Mesenchymal stem cell (in vitro differentiated cells and primary cell): ENCODE measurements at regions not wholly inside any gene's neighbourhood (a gene's known extent, or its start where the extent isn't known, plus 50 kb on each side); places are given as distances from the start of the nearest gene placed in this dataset.

Source experiments
- DNase-seq: peaks from one replicate; pipeline ENCODE4 v3.0.0-alpha.2; 2013
- H2AFZ ChIP-seq: one replicate; pipeline ENCODE4 v1.6.1; 2013; ENCODE audit warnings: low read depth, mild to moderate bottlenecking, control low read depth, inconsistent platforms, low read length, moderate library complexity
- H2AK5ac ChIP-seq: 2 replicates; pipeline ENCODE4 v1.6.1; 2013; ENCODE audit warnings: low read length, moderate library complexity, mild to moderate bottlenecking, inconsistent platforms; ENCODE audit not compliant: severe bottlenecking
- H2BK120ac ChIP-seq: one replicate; pipeline ENCODE4 v1.6.1; 2013; ENCODE audit warnings: low read depth, mild to moderate bottlenecking, inconsistent platforms, low read length, moderate library complexity
- H2BK12ac ChIP-seq, 2 experiments: one replicate each; pipeline ENCODE4 v1.6.1; 2013; ENCODE audit warnings: inconsistent platforms in 2 of 2, low read length in 2 of 2, mild to moderate bottlenecking in 2 of 2, moderate library complexity in 2 of 2, control low read depth in 1 of 2
- H2BK15ac ChIP-seq: one replicate; pipeline ENCODE4 v1.6.1; 2013; ENCODE audit warnings: mild to moderate bottlenecking, low read depth, inconsistent platforms; ENCODE audit not compliant: poor library complexity, severe bottlenecking
- H2BK5ac ChIP-seq: 2 replicates; pipeline ENCODE4 v1.6.1; 2013; ENCODE audit warnings: low read depth, mild to moderate bottlenecking, low read length, control low read depth, inconsistent platforms; ENCODE audit not compliant: poor library complexity, severe bottlenecking
- H3K14ac ChIP-seq, 2 experiments: one replicate each; pipeline ENCODE4 v1.6.1; 2013; ENCODE audit warnings: inconsistent platforms in 2 of 2, low read length in 2 of 2, control low read depth in 1 of 2, mild to moderate bottlenecking in 1 of 2, moderate library complexity in 1 of 2
- H3K18ac ChIP-seq, 2 experiments: one replicate each; pipeline ENCODE4 v1.6.1; 2013; ENCODE audit warnings: inconsistent platforms in 2 of 2, low read length in 2 of 2, control low read depth in 1 of 2, low read depth in 1 of 2, mild to moderate bottlenecking in 1 of 2
- H3K23ac ChIP-seq, 2 experiments: one replicate each; pipeline ENCODE4 v1.6.1; 2013; ENCODE audit warnings: inconsistent platforms in 2 of 2, low read length in 2 of 2, mild to moderate bottlenecking in 2 of 2, moderate library complexity in 2 of 2, control low read depth in 1 of 2
- H3K27ac ChIP-seq: 2 replicates; pipeline ENCODE4 v1.5.1; 2013; ENCODE audit warnings: mild to moderate bottlenecking, moderate library complexity, low read length, control low read depth, inconsistent platforms; ENCODE audit not compliant: poor library complexity, severe bottlenecking
- H3K27me3 ChIP-seq, 2 experiments: 2 replicates each; pipeline versions ENCODE4 v1.6.1 to v1.7.0; 2013; ENCODE audit warnings: low read length in 2 of 2, mild to moderate bottlenecking in 2 of 2, moderate library complexity in 2 of 2, control low read depth in 1 of 2, inconsistent platforms in 1 of 2; ENCODE audit not compliant: control insufficient read depth in 1 of 2, insufficient read depth in 1 of 2
- H3K36me3 ChIP-seq, 2 experiments: 2 replicates each; pipeline versions ENCODE4 v1.6.1 to v1.7.0; 2013; ENCODE audit warnings: low read length in 2 of 2, control low read depth in 1 of 2, inconsistent platforms in 1 of 2, low read depth in 1 of 2, mild to moderate bottlenecking in 1 of 2; ENCODE audit not compliant: insufficient read depth in 2 of 2, control insufficient read depth in 1 of 2
- H3K4ac ChIP-seq, 2 experiments: one replicate each; pipeline ENCODE4 v1.6.1; 2013; ENCODE audit warnings: inconsistent platforms in 2 of 2, low read length in 2 of 2, mild to moderate bottlenecking in 2 of 2, moderate library complexity in 2 of 2, control low read depth in 1 of 2, low read depth in 1 of 2
- H3K4me1 ChIP-seq: 2 replicates; pipeline ENCODE4 v1.6.1; 2013; ENCODE audit warnings: low read depth, low read length, control low read depth; ENCODE audit not compliant: control insufficient read depth, insufficient read depth
- H3K4me2 ChIP-seq: 2 replicates; pipeline ENCODE4 v1.6.1; 2013; ENCODE audit warnings: low read length, mild to moderate bottlenecking, inconsistent platforms; ENCODE audit not compliant: poor library complexity, severe bottlenecking
- H3K4me3 ChIP-seq, 2 experiments: 2 replicates each; pipeline versions ENCODE4 v1.5.1 to v1.7.0; 2013; ENCODE audit warnings: low read length in 2 of 2, mild to moderate bottlenecking in 2 of 2, control low read depth in 1 of 2, low read depth in 1 of 2; ENCODE audit not compliant: insufficient read depth in 1 of 2
- H3K79me1 ChIP-seq: replicated peaks from 2 replicates; pipeline ENCODE4 v1.6.1; 2013; ENCODE audit warnings: mild to moderate bottlenecking, control low read depth, low read length, inconsistent platforms; ENCODE audit not compliant: poor library complexity, severe bottlenecking
- H3K9ac ChIP-seq: 2 replicates; pipeline ENCODE4 v1.7.0; 2013; ENCODE audit warnings: mild to moderate bottlenecking, low read length, moderate library complexity
- H3K9me3 ChIP-seq: 2 replicates; pipeline ENCODE4 v1.7.0; 2013; ENCODE audit warnings: mild to moderate bottlenecking, low read length; ENCODE audit not compliant: control insufficient read depth
- H4K8ac ChIP-seq: one replicate; pipeline ENCODE4 v1.6.1; 2013; ENCODE audit warnings: inconsistent platforms, mild to moderate bottlenecking, low read length, moderate library complexity
- H4K91ac ChIP-seq: one replicate; pipeline ENCODE4 v1.6.1; 2013; ENCODE audit warnings: mild to moderate bottlenecking, low read length, inconsistent platforms
- WGBS: methylation state at CpG from one replicate; pipeline ENCODE4 v1.1.7; 2013; ENCODE audit warnings: mixed read lengths; 5-methylcytosine and 5-hydroxymethylcytosine counted together

GRCh38 chr7:136122026-136122425 lies 144.9 kb upstream of the MTPN start:
- no peaks in the 10 kb centered on the region for H3K36me3 ChIP-seq
- no peak overlapping the region for H3K23ac ChIP-seq
- H3K4me3 ChIP-seq, result no peak overlapping the region
- no peak overlapping the region for H3K4me2 ChIP-seq
- H3K14ac ChIP-seq, result no peak overlapping the region
- H3K9ac ChIP-seq, result no peak overlapping the region
- H3K4me1 ChIP-seq, result no peaks in the 10 kb centered on the region
- no peak overlapping the region for H2AFZ ChIP-seq
- no peak overlapping the region for H2BK15ac ChIP-seq
- no CpG with 5 or more reads among the region's 1 CpG for WGBS
- no peak overlapping the region for H4K91ac ChIP-seq
- no peaks in the 10 kb centered on the region for H3K9me3 ChIP-seq
- no peak overlapping the region for H3K4ac ChIP-seq
- H2BK5ac ChIP-seq, result no peak overlapping the region
- H3K27me3 ChIP-seq, result peaks cover 0 to 6% of the 10 kb centered on the region in 2 experiments
- DNase-seq, result no peak
- H3K27ac ChIP-seq, result no peak overlapping the region
- no peak overlapping the region for H2AK5ac ChIP-seq
- H3K79me1 ChIP-seq, result no peaks in the 10 kb centered on the region
- no peak overlapping the region for H3K18ac ChIP-seq
- H2BK120ac ChIP-seq, result no peak overlapping the region
- H4K8ac ChIP-seq, result no peak overlapping the region
- no peak overlapping the region for H2BK12ac ChIP-seq

DNA sequence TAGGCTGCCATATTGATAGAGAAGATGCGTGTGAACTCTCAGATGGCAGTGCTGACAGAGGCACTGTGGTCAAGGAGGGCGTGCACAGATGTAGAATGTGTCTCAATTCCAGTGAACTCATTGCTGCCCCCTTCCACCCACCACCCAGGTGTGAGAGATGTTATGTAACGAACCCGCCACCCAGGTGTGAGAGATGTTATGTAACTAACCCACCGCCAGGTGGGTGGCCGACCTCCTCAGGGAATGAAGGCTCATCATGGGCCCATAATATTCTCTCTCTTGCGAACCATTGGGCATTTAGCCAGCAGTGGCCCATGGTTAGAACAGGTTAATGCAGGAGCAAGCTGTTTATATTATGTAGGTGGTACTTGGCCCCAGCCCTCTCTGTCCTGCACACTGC lies 140.4 kb upstream of the MTPN start:
- Histone ChIP-seq H3K27ac (no peak overlapping the region), H3K4me1 (no peaks in the 10 kb centered on the region), H4K91ac (no peak overlapping the region), H2BK5ac (no peak overlapping the region), H3K27me3 (no peaks in the 10 kb centered on the region), H3K9ac (no peak overlapping the region), H3K4me2 (no peak overlapping the region), H2BK120ac (no peak overlapping the region), H2AFZ (no peak overlapping the region), H3K23ac (no peak overlapping the region), H4K8ac (no peak overlapping the region), H3K4me3 (no peak overlapping the region), H2BK15ac (no peak overlapping the region), H2BK12ac (no peak overlapping the region), H2AK5ac (no peak overlapping the region), H3K36me3 (no peaks in the 10 kb centered on the region), H3K4ac (no peak overlapping the region), H3K79me1 (no peaks in the 10 kb centered on the region), H3K18ac (no peak overlapping the region), H3K14ac (no peak overlapping the region), H3K9me3 (no peaks in the 10 kb centered on the region)
- WGBS, result 96% methylated on average over 7 of the region's 7 CpGs
- no peak for DNase-seq

- no peak overlapping the region for H3K4me2 ChIP-seq
- DNase-seq, result no peak
- no peak overlapping the region for H2BK120ac ChIP-seq
- H3K79me1 ChIP-seq, result no peaks in the 10 kb centered on the region
- H3K4me1 ChIP-seq, result no peaks in the 10 kb centered on the region
- H2AFZ ChIP-seq, result no peak overlapping the region
- no peak overlapping the region for H2BK5ac ChIP-seq
- H3K4me3 ChIP-seq, result peak overlapping the region in 1 of 2 experiments; percentile 8
- no peaks in the 10 kb centered on the region for H3K27me3 ChIP-seq
- WGBS, result 91% methylated on average over 11 of the region's 11 CpGs
- no peak overlapping the region for H3K23ac ChIP-seq
- no peak overlapping the region for H3K9ac ChIP-seq
- no peak overlapping the region for H3K14ac ChIP-seq
- no peak overlapping the region for H4K91ac ChIP-seq
- H3K27ac ChIP-seq, result no peak overlapping the region
- no peak overlapping the region for H2AK5ac ChIP-seq
- no peak overlapping the region for H2BK15ac ChIP-seq
- peak overlapping the region; percentile 7 for H4K8ac ChIP-seq
- no peak overlapping the region for H2BK12ac ChIP-seq
- H3K9me3 ChIP-seq, result no peaks in the 10 kb centered on the region
- peak overlapping the region in 1 of 2 experiments; percentile 42 for H3K18ac ChIP-seq
- H3K4ac ChIP-seq, result no peak overlapping the region
- H3K36me3 ChIP-seq, result no peaks in the 10 kb centered on the region
Measured at GRCh38 chr7:136116186-136116585, 139.0 kb upstream of the MTPN start.

DNA sequence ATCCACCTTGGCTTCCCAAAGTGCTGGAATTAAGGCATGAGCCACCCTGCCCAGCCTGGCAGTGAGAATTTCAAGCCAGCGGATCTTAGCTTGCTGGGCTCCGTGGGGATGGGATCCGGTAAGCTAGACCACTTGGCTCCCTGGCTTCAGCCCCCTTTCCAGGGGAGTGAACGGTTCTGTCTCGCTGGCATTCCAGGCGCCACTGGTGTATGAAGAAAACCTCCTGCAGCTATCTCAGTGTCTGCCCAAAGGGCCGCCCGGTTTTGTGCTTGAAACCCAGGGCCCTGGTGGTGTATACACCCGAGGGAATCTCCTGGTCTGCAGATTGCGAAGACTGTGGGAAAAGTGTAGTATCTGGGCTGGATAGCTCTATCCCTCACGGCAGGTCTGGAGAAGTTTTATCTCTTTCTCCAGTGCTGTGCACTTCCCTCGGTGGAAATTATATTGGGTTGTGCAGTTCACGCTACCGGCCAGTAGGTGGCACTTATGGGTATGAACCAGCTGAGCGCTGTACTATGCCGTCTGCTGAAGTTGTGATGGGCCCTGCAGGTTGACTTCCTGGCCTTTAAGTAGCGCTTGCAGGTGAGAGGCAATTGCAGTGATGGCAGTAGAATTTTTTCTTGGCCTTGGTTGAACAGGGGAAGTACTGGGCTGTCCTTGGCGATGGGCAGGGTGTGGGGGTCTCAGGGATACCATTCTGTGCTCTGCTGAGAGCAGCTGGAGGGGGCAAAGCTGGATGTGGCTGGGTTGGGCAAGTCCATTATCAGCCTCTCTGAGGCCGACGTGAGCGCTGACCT lies 138.0 kb upstream of the MTPN start:
- H3K14ac ChIP-seq, result no peak overlapping the region
- H3K79me1 ChIP-seq, result no peaks in the 10 kb centered on the region
- H3K4ac ChIP-seq, result no peak overlapping the region
- no peak overlapping the region for H2BK5ac ChIP-seq
- no peak overlapping the region for H2BK120ac ChIP-seq
- no peak overlapping the region for H4K8ac ChIP-seq
- no peaks in the 10 kb centered on the region for H3K4me1 ChIP-seq
- H3K27me3 ChIP-seq, result no peaks in the 10 kb centered on the region
- H2AK5ac ChIP-seq, result no peak overlapping the region
- no peak overlapping the region for H2AFZ ChIP-seq
- H3K9me3 ChIP-seq, result no peaks in the 10 kb centered on the region
- H3K18ac ChIP-seq, result no peak overlapping the region
- WGBS, result 64% methylated on average over 21 of the region's 21 CpGs
- no peak overlapping the region for H3K4me2 ChIP-seq
- no peaks in the 10 kb centered on the region for H3K36me3 ChIP-seq
- no peak overlapping the region for H4K91ac ChIP-seq
- no peak overlapping the region for H3K23ac ChIP-seq
- no peak overlapping the region for H2BK15ac ChIP-seq
- peak; percentile 46 for DNase-seq
- H2BK12ac ChIP-seq, result no peak overlapping the region
- H3K27ac ChIP-seq, result no peak overlapping the region
- no peak overlapping the region for H3K4me3 ChIP-seq
- no peak overlapping the region for H3K9ac ChIP-seq
